ENCODE measurements at regions not wholly inside any gene's neighbourhood (a gene's known extent, or its start where the extent isn't known, plus 50 kb on each side); places are given as distances from the start of the nearest gene placed in this dataset.

- no peaks in the 10 kb centered on the region for H3K27me3 ChIP-seq
- no peak overlapping the region for H3K27ac ChIP-seq
- H3K4me1 ChIP-seq (ENCODE audit: insufficient read depth), result no peaks in the 10 kb centered on the region
- H3K79me2 ChIP-seq, result no peaks in the 10 kb centered on the region
- H3K4me3 ChIP-seq, result no peak overlapping the region
- WGBS (ENCODE audit: low lambda C conversion rate, missing lambda C conversion rate), result 64% methylated on average over 14 of the region's 14 CpGs
- TF ChIP-seq EZH2 (IDR thresholded peaks at IDR 0.05; ENCODE audit: borderline replicate concordance) (no peak), EZH2phosphoT487 (IDR thresholded peaks at IDR 0.05; ENCODE audit: low read depth, severe bottlenecking, unreplicated experiment) (no peak), CTCF (IDR thresholded peaks at IDR 0.05; ENCODE audit: poor library complexity) (no peak)
- no peak overlapping the region for H3K4me2 ChIP-seq
- no peak for DNase-seq (ENCODE audit: low spot score)
- no peaks in the 10 kb centered on the region for H3K9me2 ChIP-seq (replicated peaks; ENCODE audit: insufficient read depth)
- H2AFZ ChIP-seq, result no peak overlapping the region
- no peaks in the 10 kb centered on the region for H4K20me1 ChIP-seq (ENCODE audit: insufficient read depth, poor library complexity, severe bottlenecking)
- H3K36me3 ChIP-seq (replicated peaks; ENCODE audit: insufficient read depth, low read depth), result no peaks in the 10 kb centered on the region
- no peaks in the 10 kb centered on the region for H3K9me3 ChIP-seq (ENCODE audit: low read depth)
Observed at GRCh38 chr12:130286741-130287440, 50.8 kb upstream of the PIWIL1 start.
